GM21529 (cell line): ENCODE measurements at regions not wholly inside any gene's neighbourhood (a gene's known extent, or its start where the extent isn't known, plus 50 kb on each side); places are given as distances from the start of the nearest gene placed in this dataset.

Experiments used
- ATAC-seq: cut with Tn5 transposase; IDR thresholded peaks from one replicate; pipeline ENCODE4 v1.9.1; 2021; ENCODE audit not compliant: unreplicated experiment

DNA sequence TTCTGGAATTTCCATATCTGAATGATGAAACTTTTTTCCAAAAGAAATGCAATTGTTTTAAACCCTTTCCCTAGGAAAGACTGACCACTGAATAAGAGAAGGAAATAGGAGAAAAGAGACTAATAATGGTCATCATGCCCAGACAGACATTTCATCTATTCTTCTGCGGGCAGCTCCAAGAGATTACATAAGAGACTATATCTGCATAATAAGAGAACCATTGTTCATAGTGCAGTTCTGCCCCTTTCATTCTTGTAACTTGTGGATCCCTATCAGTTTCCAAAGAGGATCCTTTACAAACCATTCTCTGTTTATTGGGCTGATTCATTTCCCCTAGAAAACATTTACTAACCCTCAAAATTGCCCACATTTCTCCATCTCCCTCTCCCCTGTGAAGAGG lies 197.8 kb downstream of the FSCB start:
- ATAC-seq = no peak

DNA sequence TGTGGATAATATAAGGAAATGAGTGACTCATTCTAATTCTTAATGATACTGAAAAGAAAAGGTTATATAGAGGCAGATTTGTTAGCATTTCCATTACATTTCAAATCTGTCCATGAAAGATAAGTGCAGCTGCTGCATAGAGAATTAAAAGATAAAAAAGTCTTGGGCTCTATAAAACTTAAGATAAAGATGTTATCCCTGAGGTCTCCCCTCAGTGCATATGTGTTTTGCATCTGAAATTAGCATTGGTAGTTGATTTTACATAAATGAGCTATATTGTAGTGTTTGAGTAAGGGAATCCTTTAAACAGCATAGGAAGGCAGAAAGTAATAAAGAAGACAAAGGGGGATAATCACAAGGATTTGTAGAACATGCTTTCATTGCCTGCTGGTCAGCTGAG lies 206.2 kb downstream of the FSCB start:
- no peak for ATAC-seq

DNA sequence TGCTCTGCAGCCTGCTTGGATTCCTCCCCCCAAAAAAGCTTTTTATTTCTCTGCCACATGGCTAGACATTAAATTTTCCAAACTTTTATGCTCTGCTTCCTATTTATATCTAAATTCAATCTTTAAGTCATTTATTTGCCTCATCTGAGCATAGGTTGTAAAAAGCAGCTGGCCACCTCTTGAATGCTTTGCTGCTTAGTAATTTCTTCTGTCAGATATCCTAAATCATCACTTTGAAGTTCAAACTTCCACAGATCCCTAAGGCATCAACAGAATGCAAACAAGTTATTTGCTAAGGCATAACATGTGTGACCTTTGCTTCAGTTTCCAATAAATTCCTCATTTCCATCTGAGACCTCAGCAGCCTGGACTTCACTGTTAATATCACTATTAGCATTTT lies 209.6 kb downstream of the FSCB start:
- ATAC-seq = no peak

DNA sequence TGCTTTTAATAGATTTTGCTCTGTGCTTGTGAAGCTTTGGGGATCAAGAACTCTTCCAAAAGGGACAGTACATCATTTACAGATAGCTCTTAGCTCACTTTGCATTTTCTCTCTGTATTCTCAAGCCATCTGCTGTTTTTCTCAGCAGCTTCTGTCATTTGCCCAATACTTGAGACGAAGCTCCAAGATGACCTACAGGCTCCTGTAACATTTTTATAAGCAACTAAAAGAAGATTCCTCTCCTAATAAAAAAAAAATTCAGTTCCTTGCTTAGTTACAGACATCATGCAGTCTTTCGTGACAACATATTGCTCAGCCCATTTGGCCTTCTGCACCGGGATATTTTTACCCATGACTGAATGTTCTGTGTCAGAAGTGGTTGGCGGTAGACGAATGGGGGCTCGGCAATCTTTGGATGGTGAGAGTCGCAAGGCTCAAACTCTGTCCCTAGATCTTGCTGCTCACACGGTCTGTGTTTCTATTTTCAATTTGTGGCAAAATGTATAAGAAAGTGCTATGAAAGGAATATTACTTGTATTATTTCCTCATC lies 215.6 kb downstream of the FSCB start:
- no peak for ATAC-seq

DNA sequence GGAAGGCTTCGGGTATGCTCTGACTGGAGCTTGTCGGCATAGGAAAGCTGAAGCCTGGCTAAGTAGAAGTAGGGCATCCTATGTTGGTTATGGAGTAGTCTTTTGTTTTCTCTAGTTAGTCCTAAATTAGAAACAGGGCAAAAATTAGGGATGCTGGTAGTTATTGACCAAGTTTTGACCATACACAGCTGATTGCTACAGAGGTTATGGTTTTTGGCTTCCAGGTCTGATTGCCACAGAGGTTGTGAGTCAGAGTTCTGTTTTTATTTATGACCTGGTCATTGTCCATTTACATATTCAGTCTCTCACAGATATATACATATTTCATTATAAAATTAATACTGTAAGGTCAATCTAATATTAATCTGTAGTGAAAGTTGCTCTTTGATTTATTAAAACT lies 219.2 kb downstream of the FSCB start:
- ATAC-seq = no peak

DNA sequence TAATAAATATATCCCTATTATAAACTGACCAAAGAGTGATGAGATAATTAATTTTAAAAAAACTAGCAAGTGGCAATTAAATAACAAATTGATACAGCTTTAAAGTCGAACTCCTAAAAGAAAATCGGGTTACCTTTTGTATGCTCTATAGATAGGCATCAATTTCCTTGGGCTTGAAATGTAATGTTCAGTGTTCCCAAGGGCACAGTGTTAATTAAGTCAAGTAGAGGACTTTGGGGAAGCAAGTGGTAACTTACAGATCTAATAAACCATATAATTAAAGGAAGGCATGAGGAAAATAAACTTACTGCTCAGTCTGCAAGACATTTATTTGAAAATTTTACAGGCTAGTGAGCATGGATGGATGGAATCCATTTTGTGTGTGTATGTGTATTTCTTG lies 220.9 kb downstream of the FSCB start:
- no peak for ATAC-seq

DNA sequence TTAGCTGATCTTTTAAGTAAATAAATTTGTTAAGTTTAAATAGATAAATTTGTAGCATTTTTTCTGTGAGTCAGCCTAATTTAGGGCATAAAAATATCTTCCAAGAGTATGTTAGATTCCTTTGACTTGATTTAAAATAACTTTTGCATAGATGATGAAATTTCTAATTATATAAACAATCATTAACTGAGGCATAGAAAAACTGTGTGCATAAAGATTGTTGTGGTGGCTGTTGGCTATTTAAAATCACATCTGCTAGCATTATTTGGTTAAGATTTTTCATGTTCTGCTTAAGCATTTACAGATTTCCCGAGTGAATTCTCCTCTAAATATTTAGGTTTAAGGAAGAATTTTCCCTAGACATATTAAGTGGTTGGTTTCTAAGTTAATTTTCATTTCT lies 223.2 kb downstream of the FSCB start:
- no peak for ATAC-seq

DNA sequence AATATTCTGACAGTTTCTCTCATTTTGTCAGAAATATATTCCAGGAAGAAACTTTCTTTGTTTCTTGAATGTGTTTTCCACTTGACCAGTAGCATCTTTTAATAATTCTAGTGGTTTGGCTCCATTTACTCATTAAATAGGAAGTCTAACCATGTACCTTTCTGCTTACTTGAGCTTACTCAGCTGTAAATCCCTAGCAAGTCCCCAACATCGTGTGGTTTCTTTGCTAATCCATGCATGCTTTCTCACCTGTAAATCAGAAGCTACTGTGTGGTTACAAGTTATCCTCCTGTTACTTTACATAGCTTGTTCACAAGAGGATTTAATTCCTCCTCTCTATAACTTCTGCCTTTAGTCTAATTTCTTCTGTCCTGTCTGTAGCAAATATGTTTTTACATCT lies 227.7 kb downstream of the FSCB start:
- no peak for ATAC-seq

DNA sequence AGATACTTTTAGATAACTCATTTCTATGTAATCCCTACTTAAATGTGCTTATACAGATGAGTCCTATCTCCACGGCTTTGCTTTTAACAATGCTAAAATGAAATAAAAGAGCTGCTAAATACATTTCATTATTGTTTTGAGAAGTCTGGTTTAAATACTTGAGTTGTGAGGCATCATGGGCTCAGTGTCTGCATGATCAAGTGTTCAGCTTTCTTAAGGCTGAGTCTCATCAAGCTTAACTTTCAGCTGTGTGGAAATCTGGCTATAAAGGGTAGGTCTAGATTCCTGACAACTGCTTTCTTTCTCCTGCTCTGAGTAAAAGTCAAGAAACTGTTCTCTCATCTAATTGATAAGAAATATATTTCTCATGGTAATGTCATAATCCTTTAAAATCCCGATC lies 235.4 kb downstream of the FSCB start:
- no peak for ATAC-seq

DNA sequence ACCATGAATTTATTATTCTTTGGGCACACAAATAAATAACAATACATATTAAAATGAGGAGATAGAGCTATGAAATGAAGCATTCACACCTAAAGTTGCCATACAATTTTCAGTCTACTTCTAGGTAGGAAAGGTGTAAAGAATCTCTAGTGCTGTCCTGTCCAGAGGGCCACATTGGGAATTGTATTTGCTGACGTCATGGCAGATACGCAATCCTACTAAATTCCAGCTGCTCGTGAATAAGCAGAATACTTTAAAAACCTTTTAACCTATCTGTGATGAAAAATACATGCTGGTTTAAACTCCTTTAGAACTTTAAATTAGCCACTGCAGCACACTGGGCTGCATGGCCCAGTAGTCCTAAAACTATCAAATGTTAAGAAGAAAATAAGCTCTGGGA lies 236.1 kb downstream of the FSCB start:
- ATAC-seq = no peak

DNA sequence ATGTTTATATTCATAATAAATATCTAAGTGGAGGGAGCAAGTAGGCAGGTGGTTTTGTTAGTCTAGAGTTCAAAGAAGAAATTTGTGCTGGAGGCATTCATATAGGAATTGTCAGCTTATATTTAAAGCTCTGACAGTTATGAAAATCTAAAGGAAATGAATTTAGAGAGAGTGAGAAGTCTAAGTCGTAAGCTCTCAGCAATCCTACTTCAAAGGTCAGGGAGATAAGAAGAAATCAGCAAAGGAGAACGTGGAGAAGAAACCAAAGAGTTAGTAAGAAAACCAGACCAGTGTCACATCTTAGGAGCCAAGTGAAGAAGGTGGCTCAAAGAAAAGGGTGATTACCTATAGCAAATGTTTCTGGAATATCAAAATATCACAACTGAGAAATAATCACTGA lies 241.8 kb downstream of the FSCB start:
- no peak for ATAC-seq

DNA sequence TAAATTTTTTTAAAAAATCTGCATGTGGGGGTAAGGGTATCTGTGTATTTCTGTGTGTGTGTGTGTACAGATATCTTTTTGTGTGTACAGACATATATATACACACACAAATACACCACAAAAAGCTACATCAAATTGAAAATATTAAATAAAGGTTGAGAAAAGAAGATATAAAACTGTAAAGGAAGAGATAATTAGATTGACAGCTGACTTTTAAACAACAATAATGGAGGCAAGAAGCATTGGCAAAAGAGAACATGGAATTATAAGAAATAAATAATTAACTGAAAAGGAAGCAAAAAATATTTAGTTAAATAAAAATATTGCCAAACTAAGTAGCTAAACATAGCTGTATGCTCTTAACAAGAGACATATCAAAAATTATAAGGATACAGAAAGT lies 291.4 kb downstream of the FSCB start:
- no peak for ATAC-seq

DNA sequence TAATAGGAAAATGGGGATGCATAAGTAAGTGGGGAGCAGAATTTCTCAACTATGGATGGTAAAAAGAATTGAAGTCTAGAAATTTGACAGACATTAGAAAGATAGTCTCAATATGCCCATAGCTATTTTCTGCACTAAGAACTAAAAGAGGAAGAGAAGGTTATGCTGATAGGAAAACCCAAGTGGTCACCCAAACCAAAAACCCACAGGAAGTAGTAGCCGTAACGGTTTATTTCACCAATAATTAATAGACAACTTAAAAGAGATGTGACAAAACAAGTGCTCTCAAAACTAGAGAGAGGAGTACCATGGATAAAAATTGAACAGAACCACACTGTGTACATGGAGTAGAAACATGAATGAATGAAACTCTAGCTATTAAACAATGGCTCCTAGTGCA lies 295.4 kb downstream of the FSCB start:
- ATAC-seq = no peak

DNA sequence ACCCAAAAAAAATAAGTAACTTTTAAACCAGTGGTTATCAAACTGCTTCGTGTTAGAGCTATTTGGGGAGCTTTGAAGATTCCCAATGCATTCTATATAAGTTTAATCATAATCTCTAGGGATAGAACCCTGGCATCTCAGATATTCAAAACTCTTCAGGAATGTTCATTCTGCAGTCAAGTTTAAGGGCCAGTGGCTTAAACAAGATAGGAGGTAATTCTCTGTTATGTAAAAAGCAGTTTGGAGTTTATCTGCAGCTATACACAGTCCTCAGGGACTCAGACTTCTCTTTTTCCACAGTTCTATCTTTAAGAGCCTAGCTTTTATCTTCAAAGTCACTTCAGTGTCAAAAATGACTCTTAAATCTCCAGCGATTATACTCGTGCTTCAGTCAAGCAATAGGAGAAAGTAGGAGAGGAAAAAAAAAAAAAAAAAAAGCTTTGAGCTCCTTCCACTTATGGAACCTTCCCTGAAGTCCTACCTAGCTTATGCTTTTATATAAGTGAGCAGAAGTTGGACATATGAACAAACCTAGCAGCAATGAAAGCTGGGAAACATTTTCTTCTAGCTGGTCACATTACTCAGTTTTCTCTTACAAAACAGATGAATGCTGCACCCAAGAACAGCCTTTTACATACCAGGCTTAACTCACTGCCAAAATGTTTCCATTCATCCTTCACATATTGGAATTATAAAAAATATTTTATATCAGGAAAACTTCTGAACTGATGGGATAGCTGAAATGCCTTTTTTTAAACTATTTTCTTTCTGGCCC lies 302.8 kb downstream of the FSCB start:
- ATAC-seq = no peak

DNA sequence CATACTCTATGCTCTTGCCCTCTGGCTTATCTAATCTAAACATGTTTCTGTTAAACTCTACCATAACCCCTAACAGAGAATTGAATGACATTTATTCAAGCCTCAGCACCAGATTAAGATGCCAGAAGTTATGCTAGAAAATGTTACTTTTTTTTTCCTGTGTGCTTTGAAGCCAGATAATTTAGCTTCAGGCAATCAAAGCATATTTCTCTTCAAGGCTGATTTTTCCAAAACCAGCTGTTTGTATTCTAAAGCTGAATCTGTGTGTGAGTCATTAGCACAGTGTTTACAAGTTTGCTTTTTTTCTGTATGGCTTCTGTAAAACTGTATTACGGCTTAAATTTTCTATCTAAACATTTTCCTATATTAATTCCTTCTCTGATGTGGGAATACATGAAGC lies 326.1 kb downstream of the FSCB start:
- no peak for ATAC-seq

DNA sequence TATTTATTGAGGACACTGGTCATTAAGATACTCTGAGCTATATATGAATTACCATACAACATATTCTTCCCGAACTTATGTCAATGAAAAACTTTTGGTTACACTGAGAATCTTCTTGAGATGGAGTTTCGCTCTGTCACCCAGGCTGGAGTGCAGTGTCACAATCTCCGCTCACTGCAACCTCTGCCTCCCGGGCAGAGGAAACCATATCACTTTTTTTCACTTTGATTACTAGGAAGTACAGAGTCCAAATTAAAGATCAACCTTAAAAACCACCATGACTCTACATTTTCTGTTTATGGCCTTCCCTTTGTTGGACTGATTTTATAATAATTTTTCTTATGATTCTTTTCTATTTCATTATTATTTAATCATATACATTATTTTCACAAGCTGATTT lies 336.5 kb downstream of the FSCB start:
- ATAC-seq = no peak

DNA sequence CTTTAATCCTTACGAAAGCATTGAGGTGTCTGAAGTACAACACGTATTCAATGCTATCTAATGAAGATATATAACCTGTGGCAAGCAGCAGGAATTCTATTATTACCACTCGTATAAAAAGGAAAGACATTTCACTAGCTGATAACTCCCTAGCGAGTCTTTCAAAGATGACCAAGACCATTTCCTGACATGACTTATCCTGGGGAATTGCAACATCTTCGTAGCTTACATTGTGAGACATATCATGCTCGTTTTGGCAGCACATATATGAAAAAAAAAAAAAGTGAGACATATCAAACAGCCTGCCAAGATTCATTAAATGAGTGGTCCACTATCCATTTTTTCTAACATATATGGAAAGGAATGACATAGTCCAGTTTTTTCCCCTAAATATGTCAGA lies 337.0 kb downstream of the FSCB start:
- ATAC-seq = no peak

DNA sequence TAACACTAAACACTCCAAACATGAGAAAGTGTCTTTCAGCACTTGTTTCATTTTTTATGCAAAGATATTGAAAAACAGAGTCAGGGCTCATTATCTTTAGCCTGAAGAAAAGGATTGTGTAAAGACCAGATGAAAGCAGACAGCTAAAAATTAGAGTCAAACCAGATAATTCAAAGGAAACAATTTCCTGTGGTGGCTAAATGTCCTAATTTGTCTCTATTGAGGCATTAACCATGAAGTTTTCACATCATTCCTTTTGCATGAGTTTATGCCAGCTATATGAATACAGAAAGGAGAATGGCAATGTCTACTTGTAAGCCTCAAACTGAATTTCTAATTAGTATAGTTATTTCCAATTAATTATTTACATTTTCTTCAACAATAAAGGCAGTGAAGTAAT lies 338.5 kb downstream of the FSCB start:
- no peak for ATAC-seq

DNA sequence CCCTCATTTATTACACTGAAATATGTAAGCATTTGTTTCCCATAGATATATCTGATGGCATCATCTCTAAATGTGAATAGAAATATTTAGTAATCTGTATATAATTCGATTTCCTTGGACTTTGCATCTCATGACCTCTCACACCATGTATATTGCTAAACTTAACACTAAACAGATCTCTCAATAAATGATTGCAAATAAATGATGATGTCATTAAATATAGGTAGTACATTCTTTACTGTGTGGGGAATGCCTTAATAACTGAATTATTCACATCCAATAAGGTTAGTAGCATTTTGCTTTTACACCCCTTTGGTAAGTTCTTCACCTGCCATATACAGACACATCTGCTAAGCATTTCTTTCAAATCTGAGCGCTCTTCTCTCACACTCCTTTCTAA lies 340.5 kb downstream of the FSCB start:
- ATAC-seq = no peak

DNA sequence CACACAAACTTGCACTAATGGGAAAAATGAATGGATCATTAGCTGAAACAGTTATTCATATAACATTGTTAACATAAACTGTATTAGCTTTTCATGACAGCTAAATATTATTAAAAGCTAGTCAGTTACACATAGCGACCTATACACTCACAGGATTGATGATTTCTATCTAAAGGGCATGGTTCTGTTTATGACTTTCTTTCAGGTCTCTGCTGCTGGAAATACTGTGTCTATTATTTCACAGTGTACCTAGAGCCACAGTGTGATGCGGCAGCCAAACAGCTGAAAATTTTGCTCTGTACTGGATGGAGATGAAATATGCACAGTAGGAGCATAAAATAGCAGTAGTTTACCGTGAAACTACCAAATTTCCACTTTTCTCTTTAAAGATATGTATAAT lies 341.1 kb downstream of the FSCB start:
- ATAC-seq = no peak

DNA sequence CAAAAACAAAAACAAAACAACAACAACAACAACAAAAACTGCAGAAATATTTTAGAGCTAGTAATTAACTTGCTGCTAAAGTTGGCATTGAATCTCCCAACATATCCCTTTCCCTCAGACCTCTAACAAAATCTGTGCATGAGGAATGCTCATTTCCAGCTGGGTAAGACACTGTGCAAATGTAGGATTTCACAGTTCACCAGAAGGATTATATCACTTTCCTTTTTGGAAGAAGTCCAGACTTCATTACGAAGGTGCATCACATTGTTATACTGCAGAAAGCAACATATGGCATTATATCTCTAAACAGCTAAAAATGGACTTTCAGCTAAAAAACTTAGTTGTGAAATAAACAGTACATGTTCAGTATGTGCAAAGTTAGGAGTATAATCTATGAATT lies 341.8 kb downstream of the FSCB start:
- ATAC-seq = no peak

DNA sequence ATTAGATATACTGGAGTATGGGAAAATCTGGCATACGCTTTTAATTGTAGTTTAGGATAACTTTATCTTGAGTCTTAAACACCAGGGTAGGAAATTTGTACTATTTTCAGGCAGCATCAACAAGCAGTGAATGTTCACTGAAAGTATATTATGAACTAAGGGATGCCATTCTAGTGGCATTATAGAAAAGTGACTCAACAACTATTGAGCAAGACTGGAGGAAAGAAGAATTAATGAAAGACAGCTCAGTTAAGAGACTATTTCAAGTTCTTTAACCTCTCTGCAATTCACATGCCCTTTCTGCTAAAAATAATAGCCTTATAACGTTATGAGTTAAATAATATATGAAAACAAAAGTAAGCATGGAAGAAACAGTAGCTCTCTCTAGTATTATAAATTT lies 343.1 kb downstream of the FSCB start:
- ATAC-seq = no peak

DNA sequence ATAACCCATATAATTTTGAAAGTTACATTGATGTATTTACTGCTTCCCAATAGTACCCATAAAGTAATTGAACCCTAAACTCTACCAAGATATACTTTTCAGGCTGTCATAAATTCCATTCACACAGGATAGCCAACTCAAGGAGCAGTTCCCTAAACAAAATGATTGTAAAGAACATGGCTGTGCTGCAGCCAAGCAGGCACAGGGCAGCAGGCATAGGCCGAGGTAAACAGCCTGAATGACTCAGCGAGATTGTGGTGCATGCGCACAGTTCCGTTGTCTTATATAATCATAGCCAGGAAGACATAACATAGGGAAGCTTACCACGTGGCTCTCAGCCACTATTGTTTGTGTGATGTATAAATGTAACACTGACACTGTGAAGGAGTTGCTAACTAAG lies 344.9 kb downstream of the FSCB start:
- no peak for ATAC-seq
